ENCODE measurements at regions not wholly inside any gene's neighbourhood (a gene's known extent, or its start where the extent isn't known, plus 50 kb on each side); places are given as distances from the start of the nearest gene placed in this dataset.

- no peak for TF ChIP-seq CTCF (IDR thresholded peaks at IDR 0.05; ENCODE audit: low read length, missing control alignments)
- H3K4me3 ChIP-seq (replicated peaks; ENCODE audit: low read depth, low read length) = no peak overlapping the region
- no peak for DNase-seq (ENCODE audit: low read depth)
Observed at GRCh38 chr15:53843869-53844569, 84.6 kb upstream of the WDR72 start.

- no peak for TF ChIP-seq CTCF (IDR thresholded peaks at IDR 0.05; ENCODE audit: low read length, missing control alignments)
- no peak for DNase-seq (ENCODE audit: low read depth)
- H3K4me3 ChIP-seq (replicated peaks; ENCODE audit: low read depth, low read length) = no peak overlapping the region
Observed at GRCh38 chr15:53843166-53843565, 83.7 kb upstream of the WDR72 start.

- TF ChIP-seq CTCF (IDR thresholded peaks at IDR 0.05; ENCODE audit: low read length, missing control alignments) = no peak
- H3K4me3 ChIP-seq (replicated peaks; ENCODE audit: low read depth, low read length) = no peak overlapping the region
- DNase-seq (ENCODE audit: low read depth) = no peak
Observed at GRCh38 chr15:53841651-53842050, 82.2 kb upstream of the WDR72 start.

- no peak for TF ChIP-seq CTCF (IDR thresholded peaks at IDR 0.05; ENCODE audit: low read length, missing control alignments)
- no peak for DNase-seq (ENCODE audit: low read depth)
- no peak overlapping the region for H3K4me3 ChIP-seq (replicated peaks; ENCODE audit: low read depth, low read length)
Observed at GRCh38 chr15:53840681-53841080, 81.2 kb upstream of the WDR72 start.

- TF ChIP-seq CTCF (IDR thresholded peaks at IDR 0.05; ENCODE audit: low read length, missing control alignments) = no peak
- DNase-seq (ENCODE audit: low read depth) = no peak
- no peak overlapping the region for H3K4me3 ChIP-seq (replicated peaks; ENCODE audit: low read depth, low read length)
Observed at GRCh38 chr15:53837263-53837662, 77.8 kb upstream of the WDR72 start.

- no peak for DNase-seq (ENCODE audit: low read depth)
- no peak overlapping the region for H3K4me3 ChIP-seq (replicated peaks; ENCODE audit: low read depth, low read length)
- no peak for TF ChIP-seq CTCF (IDR thresholded peaks at IDR 0.05; ENCODE audit: low read length, missing control alignments)
Observed at GRCh38 chr15:53836618-53837017, 77.2 kb upstream of the WDR72 start.

GRCh38 chr15:53835309-53835708, 75.8 kb upstream of the WDR72 start:
- TF ChIP-seq CTCF (IDR thresholded peaks at IDR 0.05; ENCODE audit: low read length, missing control alignments) = no peak
- DNase-seq (ENCODE audit: low read depth) = no peak
- no peak overlapping the region for H3K4me3 ChIP-seq (replicated peaks; ENCODE audit: low read depth, low read length)

Measured in fibroblast of pulmonary artery (primary cell).